NCI-H226 (cell line): ENCODE measurements at regions not wholly inside any gene's neighbourhood (a gene's known extent, or its start where the extent isn't known, plus 50 kb on each side); places are given as distances from the start of the nearest gene placed in this dataset.
"Not testable (repeated sequence)": the region's sequence is repeated elsewhere in the genome, so short reads cannot be mapped to it uniquely, and the experiment has no call there.

Source experiments
- DNase-seq: peaks from one replicate; pipeline ENCODE4 v3.0.0-alpha.2; 2015

DNA sequence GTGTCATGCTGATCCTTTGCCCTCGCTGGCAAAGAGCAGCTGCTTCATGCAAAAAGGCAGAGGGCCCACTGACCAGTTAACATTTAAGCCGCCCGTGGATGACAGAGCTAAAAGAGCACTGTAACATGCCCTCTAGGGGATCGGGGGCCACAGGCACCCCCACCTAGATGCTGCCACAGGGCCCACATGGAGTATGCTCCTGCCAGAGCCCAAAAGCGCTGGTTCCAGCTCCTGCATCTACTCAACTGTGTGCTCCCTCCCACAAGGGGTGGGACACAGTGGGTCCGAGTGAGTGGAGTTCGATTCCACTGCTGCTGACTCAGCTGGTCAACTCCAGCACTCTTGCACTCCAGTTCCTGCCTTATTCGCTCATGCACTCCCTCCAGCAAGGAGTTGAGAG, 199.8 kb upstream of the CNTNAP2 start:
- DNase-seq: no peak

DNA sequence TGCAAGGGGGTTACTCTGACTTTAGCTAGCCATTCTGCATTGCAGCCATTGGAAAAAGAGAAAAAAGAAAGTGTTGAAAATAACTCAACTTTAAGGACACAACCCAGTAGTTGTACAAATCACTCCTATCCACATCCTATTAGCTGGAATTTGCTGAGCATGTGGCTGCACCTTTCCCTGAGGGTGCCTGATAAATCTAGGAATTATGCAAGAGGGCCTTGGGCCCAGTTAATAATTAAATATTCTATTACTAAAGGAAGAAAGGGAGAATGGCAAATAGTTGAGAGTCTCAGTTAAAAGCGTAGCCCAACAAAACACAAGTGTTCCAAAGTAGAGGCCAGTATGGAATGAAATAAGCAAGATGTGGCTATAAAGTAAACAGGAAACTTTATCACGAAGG, 200.9 kb upstream of the CNTNAP2 start:
- DNase-seq: no peak

DNA sequence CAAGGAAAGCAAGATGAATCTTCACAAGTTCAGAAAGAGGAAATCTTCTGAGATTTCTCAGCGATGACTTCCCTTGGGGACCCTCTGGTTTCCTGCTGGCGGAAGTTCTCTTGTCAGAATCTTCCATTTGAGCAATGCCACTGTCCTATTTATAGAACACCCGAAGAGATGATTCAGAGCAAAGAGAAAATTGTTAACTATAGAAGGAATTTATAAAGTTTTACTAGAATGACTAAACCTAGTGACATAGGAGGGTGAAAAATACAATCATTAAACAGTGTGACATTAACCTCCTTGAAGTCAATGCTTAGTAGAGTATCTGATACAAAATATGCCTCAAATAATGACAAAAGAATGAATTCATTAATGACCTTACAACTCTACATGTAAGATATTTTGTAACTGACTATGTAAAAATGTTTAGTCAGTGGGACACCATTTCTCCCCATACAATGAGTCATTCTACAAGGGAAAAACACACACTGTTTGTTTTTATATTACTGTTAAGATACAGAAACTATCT, 206.5 kb upstream of the CNTNAP2 start:
- DNase-seq: no peak

DNA sequence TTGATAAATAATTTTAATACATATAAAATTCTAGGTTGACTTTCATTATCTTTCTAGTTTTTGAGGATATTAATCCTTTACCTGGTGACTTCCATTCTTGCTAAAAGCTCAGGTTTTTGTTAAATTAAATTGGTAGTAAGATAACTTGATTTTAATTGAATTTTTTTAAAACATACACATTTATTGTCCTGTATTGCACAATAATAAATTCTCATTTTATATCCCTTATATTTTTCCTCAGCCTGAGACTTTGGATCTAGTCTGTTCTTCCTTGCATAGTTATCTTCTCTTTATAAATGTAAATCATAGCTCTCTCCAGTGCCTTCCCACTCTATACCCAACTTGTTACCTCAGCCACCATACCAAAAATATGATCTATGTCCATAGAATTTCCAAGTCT, 212.9 kb upstream of the CNTNAP2 start:
- DNase-seq: no peak

DNA sequence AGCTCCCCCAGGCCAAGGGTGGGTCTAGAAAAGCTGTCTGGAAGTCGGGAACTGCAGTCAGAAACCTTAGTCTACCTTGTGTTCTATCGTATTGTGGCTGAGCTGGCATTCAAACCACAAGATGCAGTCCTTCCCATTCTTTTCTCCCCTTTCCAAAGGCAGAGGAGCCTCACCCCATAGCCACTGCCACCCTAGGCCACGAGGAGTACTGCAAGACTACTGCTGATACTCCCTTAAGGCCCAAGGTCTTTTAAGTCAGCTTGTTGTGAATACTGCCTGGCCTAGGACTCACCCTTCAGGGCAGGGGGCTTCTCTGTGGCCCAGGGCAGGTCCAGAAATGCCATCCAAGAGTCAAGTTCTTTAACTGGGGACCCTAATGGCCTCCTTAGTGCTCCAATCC, 214.5 kb upstream of the CNTNAP2 start:
- DNase-seq: no peak

DNA sequence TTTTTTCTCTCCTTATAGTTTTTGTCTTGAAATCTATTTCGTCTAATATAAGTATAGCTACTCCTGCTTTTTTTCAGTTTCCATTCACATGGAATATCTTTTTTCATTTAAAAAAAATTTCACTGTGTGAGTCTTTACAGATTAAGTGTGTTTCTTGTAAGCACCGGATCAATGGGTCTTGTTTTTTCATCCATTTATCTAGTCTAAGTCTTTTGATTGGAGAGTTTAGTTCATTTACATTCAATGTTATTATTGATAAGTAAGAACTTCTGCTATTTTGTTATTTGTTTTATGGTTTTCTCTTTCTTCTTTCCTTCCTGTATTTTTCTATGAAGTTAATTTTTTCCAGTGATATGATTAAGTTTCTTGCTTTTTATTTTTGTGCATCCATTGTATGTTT, 216.7 kb upstream of the CNTNAP2 start:
- DNase-seq: no peak

DNA sequence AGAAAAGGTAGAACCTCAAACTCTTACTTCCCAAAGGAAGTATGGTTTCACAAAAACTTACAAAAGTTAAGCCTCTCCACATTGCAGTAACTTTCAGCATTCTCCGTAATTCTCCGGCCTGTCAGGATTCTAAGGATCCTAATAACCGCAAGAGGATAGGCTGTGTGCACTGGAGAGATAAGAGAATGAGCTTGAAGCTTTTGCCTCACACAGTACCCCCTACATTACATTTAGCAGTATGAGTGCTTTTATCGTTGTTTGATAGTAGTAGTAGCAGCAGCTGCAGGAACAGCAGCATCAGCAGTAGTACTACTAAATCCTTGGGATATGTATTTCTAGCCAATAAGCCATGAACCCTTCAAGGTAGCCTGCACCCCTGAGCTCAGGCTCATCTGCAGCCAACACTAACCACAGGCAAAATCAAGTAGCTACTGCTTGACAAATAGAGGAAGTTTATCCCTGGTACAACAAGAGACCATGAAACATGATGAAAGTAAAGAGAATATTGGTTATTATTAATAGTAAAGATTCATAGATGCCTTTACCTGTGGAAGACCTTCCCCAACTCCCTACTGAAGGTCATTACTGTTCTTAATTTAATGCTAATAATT, 222.6 kb upstream of the CNTNAP2 start:
- DNase-seq: no peak

DNA sequence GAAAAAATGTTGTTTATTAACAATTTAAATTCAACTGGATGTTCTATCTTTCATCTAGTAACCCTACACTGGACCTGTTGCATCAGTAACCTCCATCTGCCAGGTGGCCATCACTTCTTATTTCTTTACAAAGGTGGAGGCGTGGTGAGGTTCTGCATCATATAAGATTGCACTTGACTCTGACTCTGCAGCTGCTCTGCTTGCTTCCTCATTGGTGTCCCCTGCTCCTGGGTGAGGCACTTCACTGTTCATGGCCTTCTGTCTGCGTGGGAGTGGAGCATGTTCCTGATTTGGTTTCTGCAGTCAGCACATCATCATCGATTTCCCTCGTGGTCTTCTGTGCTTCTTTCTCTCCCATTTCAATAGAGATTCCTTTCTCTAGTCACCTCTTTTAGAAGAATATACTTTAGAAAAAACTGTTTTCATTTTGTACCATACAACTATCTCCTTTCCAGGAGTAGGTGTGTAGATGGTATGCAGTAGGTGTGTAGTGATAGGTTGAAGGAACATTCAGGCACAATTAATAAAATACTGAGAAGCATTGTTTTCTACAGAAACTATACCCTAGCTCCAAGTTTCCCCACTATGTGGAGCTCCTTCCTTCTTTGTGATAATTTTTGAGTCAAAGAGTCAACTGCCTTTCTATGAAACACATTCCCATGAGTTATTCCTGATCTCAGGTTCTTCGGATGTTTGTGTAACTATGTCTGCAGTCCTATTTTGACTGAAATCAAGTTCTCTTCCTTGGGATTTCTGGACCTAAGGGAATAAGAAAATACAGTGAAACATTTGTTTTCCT, 231.7 kb upstream of the CNTNAP2 start:
- DNase-seq: no peak

DNA sequence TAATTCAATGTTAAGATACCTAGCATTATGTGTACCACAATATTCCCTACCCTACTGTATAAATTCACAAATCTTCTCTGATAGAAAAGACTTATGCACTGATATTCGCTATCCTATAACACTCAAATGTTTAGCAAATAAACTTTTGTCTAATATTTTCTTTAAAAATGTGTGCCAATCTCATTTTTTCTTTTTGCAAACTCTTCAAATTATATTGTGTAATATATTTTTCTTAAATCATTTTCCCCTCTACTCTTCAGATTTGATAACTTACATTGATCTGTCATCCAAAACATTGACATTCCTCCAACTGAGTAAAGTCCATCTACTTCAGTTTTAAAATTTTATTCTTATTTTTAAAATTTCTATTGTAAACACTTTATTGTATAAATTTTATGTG, 240.2 kb upstream of the CNTNAP2 start:
- DNase-seq: no peak

DNA sequence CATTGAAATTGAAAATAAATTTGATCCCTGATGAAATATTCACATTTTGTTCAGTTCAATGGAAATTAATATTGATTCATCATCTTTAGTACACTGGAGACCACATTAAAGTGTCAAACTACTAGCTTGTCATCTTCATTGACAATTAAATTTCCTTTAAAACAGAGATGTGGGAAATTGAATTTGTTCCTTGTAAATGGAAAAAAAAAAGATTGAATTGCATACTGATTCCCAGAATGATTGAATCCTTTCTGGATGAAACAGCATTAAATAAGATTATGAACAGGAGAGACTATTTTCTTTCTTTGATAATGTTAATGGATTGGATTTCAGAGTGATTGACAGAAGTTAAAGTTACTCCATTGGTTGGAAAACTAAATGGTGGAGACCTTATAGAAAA, 241.3 kb upstream of the CNTNAP2 start:
- no peak for DNase-seq

DNA sequence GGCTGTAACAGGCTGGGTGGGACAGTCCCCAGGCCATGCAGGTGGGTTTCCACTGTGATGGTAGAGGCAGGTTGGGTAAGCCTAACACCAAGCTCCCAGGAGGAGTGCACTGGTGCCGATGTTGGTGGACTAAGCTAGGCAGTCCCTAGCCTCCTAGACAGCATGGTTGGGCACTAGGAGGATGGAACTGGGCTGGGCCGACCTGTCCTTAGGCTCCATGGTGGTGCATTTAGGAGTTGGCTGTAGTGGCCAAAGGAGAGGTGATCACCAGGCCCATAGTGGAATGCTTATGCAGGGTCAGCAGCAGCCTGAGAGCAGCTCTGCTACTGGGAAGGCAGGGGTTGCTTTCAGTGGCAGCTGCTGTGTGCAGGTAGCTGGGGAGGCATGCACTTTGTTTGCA, 247.7 kb upstream of the CNTNAP2 start:
- no peak for DNase-seq

DNA sequence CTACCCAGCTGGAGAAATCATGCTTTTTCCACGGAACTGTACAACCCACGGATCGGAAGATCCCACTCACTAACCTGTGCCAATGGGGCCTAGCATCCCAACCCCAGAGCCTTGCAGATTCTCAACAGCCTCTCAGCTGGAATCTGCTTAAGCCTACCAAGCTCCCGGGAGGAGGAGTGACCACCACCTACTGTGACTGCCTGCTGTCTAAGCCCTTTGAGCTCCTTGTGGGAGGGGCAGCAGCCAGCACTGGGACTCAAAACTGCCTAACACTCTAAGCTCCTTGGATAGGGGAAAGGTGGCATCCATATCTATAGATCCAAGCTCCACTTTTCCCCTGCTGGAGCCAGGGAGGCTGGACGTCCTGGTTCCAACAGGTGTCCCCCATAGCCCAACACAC, 254.4 kb upstream of the CNTNAP2 start:
- no peak for DNase-seq

DNA sequence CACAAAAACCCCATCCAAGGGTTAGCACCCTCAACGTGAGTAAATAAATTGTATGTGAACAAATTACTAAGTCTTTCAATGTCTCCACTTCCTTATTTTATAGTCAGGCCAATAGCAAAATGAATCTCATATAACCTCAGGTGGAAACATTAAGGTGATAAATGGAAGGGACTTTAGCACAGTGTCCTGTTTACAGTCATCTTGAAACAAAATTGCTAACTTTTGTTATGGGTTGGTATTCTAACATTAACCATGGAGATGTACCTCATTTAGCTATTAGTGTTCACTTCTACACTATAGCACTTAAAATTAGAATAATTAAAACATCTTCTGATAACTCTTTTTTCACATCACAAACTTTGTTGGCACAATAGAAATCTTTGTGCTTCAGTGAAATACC, 255.8 kb upstream of the CNTNAP2 start:
- DNase-seq: no peak

DNA sequence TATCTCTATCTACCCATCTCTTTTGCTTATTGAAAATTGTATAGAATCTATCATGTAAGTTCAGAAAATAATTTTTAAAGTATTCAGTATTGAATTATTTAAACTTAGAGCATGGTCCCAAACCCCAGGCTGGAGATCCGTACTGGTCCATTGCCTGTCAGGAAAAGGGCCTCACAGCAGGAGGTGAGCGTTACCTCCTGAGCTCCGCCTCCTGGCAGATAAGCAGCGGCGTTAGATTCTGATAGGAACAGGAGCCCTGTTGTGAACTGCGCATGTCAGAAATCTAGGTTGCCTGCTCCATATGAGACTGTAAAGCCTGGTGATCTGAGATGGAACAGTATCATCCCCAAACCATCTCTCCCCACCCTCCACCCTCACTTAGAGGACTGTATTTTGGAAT, 266.0 kb upstream of the CNTNAP2 start:
- no peak for DNase-seq

DNA sequence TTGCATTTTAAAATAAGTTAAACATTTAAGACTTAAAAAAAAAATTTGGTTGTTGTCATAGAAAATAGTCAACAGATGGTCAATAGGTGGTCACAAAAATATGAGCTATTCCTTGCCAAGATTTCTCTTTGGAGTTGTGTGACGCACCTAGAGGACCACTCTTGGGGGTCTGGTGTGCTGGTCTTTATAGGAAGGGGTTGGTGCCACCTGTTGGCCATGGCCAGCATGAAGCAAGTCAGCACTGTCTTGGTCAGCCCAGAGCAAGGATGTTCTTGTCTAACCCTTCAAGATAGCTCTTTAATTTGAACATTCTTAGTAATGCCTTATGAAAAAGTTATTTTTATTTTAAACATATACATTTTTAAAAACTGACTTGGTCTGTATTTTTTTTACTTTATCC, 267.9 kb upstream of the CNTNAP2 start:
- DNase-seq: no peak

DNA sequence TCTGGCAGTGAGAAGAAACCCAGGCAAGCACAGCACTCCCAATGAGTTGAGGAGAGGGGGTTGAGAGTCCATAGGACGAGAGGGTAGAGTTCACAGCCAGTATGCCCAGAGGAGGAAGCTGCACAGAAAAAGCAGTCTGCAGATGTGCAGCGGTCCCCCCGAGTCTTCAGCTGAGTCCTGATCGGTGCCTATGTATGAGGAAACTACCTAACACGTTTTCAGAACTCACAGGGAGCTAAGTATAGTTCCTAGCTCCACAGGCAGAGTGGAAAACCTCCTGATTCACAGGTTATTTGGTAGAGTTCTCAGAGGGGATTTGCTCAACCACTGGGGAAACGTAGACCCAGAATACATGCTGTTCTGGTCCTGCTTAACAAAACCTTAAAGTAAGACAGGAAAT, 271.3 kb upstream of the CNTNAP2 start:
- DNase-seq: no peak

DNA sequence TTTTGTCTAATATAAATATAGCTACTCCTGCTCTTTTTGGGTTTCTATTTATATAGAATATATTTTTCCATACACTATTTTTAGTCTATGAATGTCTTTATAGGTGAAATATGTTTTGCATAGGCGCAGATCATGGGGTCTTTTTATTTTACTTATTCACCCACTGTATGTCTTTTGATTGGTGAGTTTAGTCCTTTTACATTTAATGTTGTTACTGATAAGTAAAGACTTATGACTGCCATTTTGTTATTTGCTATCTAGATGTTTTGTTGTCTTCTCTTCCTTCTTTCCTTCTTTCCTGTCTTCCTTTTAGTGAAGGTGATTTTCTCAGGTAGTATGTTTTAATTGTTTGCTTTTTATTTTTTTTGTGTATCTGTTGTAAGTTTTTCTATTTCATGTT, 276.8 kb upstream of the CNTNAP2 start:
- DNase-seq: no peak

DNA sequence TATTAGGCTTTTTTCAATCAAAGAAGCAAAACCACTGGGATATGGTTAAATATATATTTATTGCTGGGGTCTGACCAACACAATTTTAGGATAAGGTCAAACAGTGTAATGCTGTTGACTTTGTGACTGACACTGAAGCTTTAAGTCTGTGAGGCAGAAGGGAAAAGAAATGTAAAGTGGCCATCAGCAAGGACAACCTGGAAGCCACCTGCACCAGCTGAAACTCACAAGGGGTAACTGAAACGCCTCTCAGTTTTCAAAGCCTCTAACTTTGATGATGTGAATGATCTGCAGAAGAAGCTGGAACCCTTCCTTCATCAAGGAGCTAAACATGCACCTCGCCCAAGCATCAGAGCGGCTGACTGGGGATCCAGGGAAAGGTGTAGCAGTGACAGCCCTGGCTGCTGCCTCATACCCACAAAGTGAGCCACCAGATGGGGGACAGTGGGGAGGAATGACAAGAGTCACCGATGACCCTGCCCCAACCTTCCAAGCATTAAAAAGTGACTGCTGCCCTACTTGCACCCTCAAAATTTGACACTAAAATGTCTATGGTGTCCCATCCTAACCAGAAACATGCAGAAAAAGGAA, 284.9 kb upstream of the CNTNAP2 start:
- no peak for DNase-seq

DNA sequence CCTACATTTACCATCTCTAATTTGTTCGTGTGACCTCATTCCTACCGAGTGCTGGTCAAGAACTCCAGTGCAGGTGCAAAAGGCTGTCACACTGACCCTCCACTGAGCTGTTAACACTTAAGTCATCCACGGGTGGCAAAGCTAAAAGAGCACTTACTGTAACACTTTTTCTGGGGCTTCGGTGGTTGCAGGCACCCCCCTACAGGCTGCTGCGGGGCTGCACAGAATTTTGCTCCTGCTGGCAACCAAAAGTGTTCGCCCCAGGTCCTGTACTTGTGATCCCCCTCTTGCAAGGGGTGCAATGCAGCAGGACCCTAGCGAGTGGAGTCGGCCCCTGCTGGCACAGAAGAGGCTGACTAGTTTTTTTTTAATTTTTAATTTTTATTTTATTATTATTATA, 298.9 kb upstream of the CNTNAP2 start:
- DNase-seq: no peak

DNA sequence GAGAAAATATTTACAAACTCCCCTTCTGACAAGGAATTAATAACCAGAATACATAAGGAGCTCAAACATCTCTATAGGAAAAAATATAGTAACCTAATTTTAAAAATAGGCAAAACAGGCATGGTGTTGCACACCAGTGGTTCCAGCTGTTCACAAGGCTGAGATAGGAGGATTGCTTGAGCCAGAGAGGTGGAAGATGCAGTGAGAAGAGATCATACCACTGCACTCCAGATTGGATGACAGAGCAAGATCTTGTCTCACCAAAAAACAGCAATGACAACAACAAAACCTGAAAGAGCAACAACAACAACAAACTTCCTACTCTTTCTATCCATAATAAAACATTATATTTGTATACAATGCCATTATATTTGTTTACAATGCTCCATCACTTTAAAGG, 304.4 kb upstream of the CNTNAP2 start:
- no peak for DNase-seq

DNA sequence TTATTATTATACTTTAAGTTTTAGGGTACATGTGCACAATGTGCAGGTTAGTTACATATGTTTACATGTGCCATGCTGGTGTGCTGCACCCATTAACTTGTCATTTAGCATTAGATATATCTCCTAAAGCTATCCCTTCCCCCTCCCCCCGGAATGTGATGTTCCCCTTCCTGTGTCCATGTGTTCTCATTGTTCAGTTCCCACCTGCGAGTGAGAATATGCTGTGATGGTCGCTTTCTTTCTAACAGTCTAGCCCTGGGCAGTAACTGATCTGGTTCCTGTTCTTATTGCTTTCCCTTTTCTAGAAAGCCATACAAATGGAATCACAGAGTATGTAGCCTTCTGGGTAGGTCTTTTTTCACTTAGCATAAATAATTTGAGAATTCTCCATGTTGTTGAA, 311.1 kb upstream of the CNTNAP2 start:
- DNase-seq: not testable (repeated sequence)

DNA sequence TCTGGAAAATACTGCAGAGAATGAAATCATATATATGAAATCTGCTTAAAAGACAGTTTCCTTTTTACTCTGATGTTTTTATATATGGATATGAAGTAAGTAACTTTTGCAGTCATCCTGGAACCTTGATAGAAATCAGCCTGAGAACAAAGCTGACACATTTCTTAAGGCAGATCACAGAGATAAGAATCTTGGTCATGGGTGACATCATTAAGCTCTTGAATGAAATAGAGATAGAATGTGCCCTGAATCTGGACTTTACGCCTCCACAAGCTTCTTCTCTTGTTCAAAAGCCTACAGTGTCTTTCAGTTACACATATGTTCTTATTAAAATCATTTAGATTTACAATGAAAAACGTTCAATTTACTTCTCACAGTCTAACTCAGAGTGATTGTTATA, 319.1 kb upstream of the CNTNAP2 start:
- DNase-seq: no peak

DNA sequence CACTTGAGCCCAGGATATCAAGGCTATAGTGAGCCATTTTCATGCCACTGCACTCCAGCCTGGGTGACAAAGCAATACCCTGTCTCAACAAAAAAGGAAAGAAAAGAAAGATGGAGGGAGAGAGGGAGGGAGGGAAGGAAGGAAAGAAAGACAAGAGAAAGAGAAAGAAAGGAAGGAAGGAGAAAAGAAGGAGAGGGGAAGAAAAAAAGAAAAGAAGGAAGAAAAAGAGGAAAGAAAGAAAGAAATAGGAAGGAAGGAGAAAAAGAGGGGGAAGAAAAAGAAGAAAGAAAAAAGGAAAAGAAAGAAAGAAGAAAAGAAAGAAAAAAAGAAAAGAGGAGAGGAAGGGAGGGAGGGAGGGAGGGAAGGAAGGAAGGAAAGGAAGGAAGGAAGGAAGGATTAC, 321.5 kb upstream of the CNTNAP2 start:
- DNase-seq: no peak
